Colonic mucosa (tissue), 4 donors: ENCODE measurements at regions not wholly inside any gene's neighbourhood (a gene's known extent, or its start where the extent isn't known, plus 50 kb on each side); places are given as distances from the start of the nearest gene placed in this dataset.
"Not testable (repeated sequence)": the region's sequence is repeated elsewhere in the genome, so short reads cannot be mapped to it uniquely, and the experiment has no call there.

ENCODE experiments used
- DNase-seq: peaks from one replicate; pipeline ENCODE4 v3.0.0-alpha.2; 2020
- H3K27ac ChIP-seq: fragments of 200-600 bp; one replicate; pipeline ENCODE4 v1.8.0; 2021
- H3K27me3 ChIP-seq: fragments of 200-600 bp; one replicate; pipeline ENCODE4 v1.8.0; 2021
- H3K36me3 ChIP-seq: fragments of 200-600 bp; one replicate; pipeline ENCODE4 v1.8.0; 2021
- H3K4me1 ChIP-seq: fragments of 200-600 bp; one replicate; pipeline ENCODE4 v1.8.0; 2021; ENCODE audit warnings: mild to moderate bottlenecking
- H3K4me3 ChIP-seq: fragments of 200-600 bp; one replicate; pipeline ENCODE4 v1.8.0; 2021
- H3K9ac ChIP-seq, 2 donors: one replicate each; pipeline ENCODE4 v1.7.0; 2013; ENCODE audit warnings: control low read depth in 2 of 2, low read depth in 2 of 2, low read length in 2 of 2
- H3K9me3 ChIP-seq: fragments of 200-600 bp; one replicate; pipeline ENCODE4 v1.8.0; 2021
- intact Hi-C: fragments of 100-400 bp; cut with DNase I; formaldehyde crosslinking; loops from one replicate; pipeline ENCODE4 v1.14.1; 2022
- TF ChIP-seq, protein P1 (sequence below): fragments of 200-600 bp; IDR thresholded peaks from one replicate; pipeline ENCODE4 v1.8.0; 2022; ENCODE audit warnings: antibody characterized with exemption, mild to moderate bottlenecking
- donor health status: healthy.
- donor health status: DM: no; HTN: no; CAD: no.
- donor health status: DM: no; HTN: no; CAD: no.

- Histone ChIP-seq H3K27ac (no peak overlapping the region), H3K27me3 (no peaks in the 10 kb centered on the region), H3K4me3 (no peak overlapping the region), H3K9ac (no peak overlapping the region), H3K4me1 (no peaks in the 10 kb centered on the region), H3K36me3 (no peaks in the 10 kb centered on the region), H3K9me3 (no peaks in the 10 kb centered on the region)
- no peak for DNase-seq
- TF ChIP-seq, protein P1, sequence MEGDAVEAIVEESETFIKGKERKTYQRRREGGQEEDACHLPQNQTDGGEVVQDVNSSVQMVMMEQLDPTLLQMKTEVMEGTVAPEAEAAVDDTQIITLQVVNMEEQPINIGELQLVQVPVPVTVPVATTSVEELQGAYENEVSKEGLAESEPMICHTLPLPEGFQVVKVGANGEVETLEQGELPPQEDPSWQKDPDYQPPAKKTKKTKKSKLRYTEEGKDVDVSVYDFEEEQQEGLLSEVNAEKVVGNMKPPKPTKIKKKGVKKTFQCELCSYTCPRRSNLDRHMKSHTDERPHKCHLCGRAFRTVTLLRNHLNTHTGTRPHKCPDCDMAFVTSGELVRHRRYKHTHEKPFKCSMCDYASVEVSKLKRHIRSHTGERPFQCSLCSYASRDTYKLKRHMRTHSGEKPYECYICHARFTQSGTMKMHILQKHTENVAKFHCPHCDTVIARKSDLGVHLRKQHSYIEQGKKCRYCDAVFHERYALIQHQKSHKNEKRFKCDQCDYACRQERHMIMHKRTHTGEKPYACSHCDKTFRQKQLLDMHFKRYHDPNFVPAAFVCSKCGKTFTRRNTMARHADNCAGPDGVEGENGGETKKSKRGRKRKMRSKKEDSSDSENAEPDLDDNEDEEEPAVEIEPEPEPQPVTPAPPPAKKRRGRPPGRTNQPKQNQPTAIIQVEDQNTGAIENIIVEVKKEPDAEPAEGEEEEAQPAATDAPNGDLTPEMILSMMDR: no peak
- intact Hi-C loops: loop anchor here (5.0 kb wide), 1 partner anchor 119 kb away; no protein-coding TSS in a partner anchor
Measured at GRCh38 chr11:128151780-128152179, 435.6 kb downstream of the ETS1 start.

GRCh38 chr11:128151338-128151737, 436.0 kb downstream of the ETS1 start:
- intact Hi-C loops: loop anchor here (5.0 kb wide), 1 partner anchor 119 kb away; no protein-coding TSS in a partner anchor
- Histone ChIP-seq H3K27ac (no peak overlapping the region), H3K9ac (no peak overlapping the region), H3K36me3 (no peaks in the 10 kb centered on the region), H3K9me3 (no peaks in the 10 kb centered on the region), H3K4me1 (no peaks in the 10 kb centered on the region), H3K27me3 (no peaks in the 10 kb centered on the region), H3K4me3 (no peak overlapping the region)
- DNase-seq: no peak
- TF ChIP-seq, protein P1: no peak

GRCh38 chr11:128148208-128148607, 439.1 kb downstream of the ETS1 start:
- intact Hi-C loops: no loop called here

GRCh38 chr11:128146926-128147605, 440.3 kb downstream of the ETS1 start:
- intact Hi-C loops: no loop called here
- H3K27ac ChIP-seq: no peak overlapping the region
- H3K9me3 ChIP-seq: no peaks in the 10 kb centered on the region
- H3K4me1 ChIP-seq: no peaks in the 10 kb centered on the region
- DNase-seq: no peak
- H3K27me3 ChIP-seq: no peaks in the 10 kb centered on the region
- TF ChIP-seq, protein P1: no peak
- no peak overlapping the region for H3K4me3 ChIP-seq
- H3K9ac ChIP-seq: no peak overlapping the region
- no peaks in the 10 kb centered on the region for H3K36me3 ChIP-seq

More at GRCh38 chr11:128148208-128148607, 439.1 kb downstream of the ETS1 start:
- TF ChIP-seq, protein P1: no peak
- DNase-seq: no peak
- no peaks in the 10 kb centered on the region for H3K9me3 ChIP-seq
- no peaks in the 10 kb centered on the region for H3K4me1 ChIP-seq
- H3K36me3 ChIP-seq: no peaks in the 10 kb centered on the region
- H3K27me3 ChIP-seq: no peaks in the 10 kb centered on the region
- H3K9ac ChIP-seq: no peak overlapping the region
- H3K27ac ChIP-seq: no peak overlapping the region
- H3K4me3 ChIP-seq: no peak overlapping the region

GRCh38 chr11:128140293-128140692, 447.1 kb downstream of the ETS1 start:
- H3K27me3 ChIP-seq, H3K9me3 ChIP-seq, H3K9ac ChIP-seq, H3K4me3 ChIP-seq, H3K4me1 ChIP-seq, DNase-seq, H3K36me3 ChIP-seq, intact Hi-C loops, H3K27ac ChIP-seq: not testable (repeated sequence)

DNA sequence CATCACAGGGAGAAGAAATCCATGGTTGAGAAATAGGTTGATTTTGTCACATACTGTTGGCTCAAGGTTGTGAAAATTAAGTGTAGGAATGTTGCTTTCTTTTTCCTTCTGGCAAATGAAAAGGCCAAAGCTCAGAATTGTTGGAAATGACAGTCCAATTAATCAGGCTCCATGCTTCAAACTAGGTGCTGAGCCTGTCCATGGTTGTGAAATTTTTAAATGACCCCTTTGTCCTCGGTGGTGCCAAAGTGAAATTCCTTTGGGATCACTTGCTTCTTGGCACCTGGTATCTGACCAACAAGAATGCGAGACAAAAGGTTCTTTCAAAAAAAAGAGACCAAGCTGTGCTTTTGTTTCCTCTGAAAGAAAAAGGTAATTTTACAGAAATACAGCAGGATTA, 451.9 kb downstream of the ETS1 start:
- TF ChIP-seq, protein P1: no peak
- DNase-seq: no peak
- intact Hi-C loops: no loop called here
- H3K9ac ChIP-seq: no peak overlapping the region
- no peaks in the 10 kb centered on the region for H3K36me3 ChIP-seq
- H3K27me3 ChIP-seq: no peaks in the 10 kb centered on the region
- H3K9me3 ChIP-seq: no peaks in the 10 kb centered on the region
- H3K4me3 ChIP-seq: no peak overlapping the region
- no peaks in the 10 kb centered on the region for H3K4me1 ChIP-seq
- H3K27ac ChIP-seq: no peak overlapping the region
